Stomach (tissue), 4 donors: ENCODE measurements at regions not wholly inside any gene's neighbourhood (a gene's known extent, or its start where the extent isn't known, plus 50 kb on each side); places are given as distances from the start of the nearest gene placed in this dataset.
"Not testable (repeated sequence)": the region's sequence is repeated elsewhere in the genome, so short reads cannot be mapped to it uniquely, and the experiment has no call there.

Experiments
- EP300 ChIP-seq: sonication (generic); formaldehyde crosslinking; IDR thresholded peaks from one replicate; pipeline ENCODE4 v1.6.1; 2017; ENCODE audit warnings: antibody characterized with exemption
- POLR2A ChIP-seq, 4 donors: fragments of 450-650 bp; IDR thresholded peaks; one replicate each; pipeline ENCODE4 v1.6.1; 2016; ENCODE audit warnings: antibody characterized with exemption in 4 of 4, control low read depth in 2 of 4, mild to moderate bottlenecking in 1 of 4, moderate library complexity in 1 of 4
- POLR2AphosphoS5 ChIP-seq, 3 donors: sonication (generic); formaldehyde crosslinking; IDR thresholded peaks; one replicate each; pipeline ENCODE4 v1.6.1; 2016; ENCODE audit warnings: antibody characterized with exemption in 3 of 3
- TF ChIP-seq, protein P1 (sequence below), 7 experiments: fragments of 450-650 bp in 4 of 7; fragments of 200-600 bp in 3 of 7; sonication (generic) in 3 of 7; IDR thresholded peaks; one replicate each; pipeline ENCODE4 v1.5.1; 2016 to 2019; ENCODE audit warnings: antibody characterized with exemption in 7 of 7, control low read depth in 2 of 7, mild to moderate bottlenecking in 1 of 7

DNA sequence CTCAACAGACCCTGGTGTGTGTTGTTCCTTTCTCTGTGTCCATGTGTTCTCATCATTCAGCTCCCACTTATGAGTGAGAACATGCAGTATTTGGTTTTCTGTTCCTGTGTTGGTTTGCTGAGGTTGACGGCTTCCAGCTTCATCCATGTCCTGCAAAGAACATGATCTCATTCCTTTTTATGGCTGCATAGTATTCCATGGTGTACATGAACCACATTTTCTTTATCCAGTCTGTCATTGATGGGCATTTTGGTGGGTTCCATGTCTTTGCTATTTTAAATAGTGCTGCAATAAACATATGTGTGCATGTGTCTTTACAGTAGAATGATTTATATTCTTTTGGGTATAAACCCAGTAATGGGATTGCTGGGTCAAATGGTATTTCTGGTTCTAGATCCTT is 88.9 kb downstream of the BTG1 start:
- TF ChIP-seq POLR2A (IDR thresholded peaks at IDR 0.05); EP300; POLR2AphosphoS5 (IDR thresholded peaks at IDR 0.05): not testable (repeated sequence)
- TF ChIP-seq, protein P1, sequence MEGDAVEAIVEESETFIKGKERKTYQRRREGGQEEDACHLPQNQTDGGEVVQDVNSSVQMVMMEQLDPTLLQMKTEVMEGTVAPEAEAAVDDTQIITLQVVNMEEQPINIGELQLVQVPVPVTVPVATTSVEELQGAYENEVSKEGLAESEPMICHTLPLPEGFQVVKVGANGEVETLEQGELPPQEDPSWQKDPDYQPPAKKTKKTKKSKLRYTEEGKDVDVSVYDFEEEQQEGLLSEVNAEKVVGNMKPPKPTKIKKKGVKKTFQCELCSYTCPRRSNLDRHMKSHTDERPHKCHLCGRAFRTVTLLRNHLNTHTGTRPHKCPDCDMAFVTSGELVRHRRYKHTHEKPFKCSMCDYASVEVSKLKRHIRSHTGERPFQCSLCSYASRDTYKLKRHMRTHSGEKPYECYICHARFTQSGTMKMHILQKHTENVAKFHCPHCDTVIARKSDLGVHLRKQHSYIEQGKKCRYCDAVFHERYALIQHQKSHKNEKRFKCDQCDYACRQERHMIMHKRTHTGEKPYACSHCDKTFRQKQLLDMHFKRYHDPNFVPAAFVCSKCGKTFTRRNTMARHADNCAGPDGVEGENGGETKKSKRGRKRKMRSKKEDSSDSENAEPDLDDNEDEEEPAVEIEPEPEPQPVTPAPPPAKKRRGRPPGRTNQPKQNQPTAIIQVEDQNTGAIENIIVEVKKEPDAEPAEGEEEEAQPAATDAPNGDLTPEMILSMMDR (IDR thresholded peaks at IDR 0.05) = not testable (repeated sequence)
